SK-N-SH (cell line): ENCODE measurements at regions not wholly inside any gene's neighbourhood (a gene's known extent, or its start where the extent isn't known, plus 50 kb on each side); places are given as distances from the start of the nearest gene placed in this dataset.

Experiments used
- CTCF ChIA-PET: fragments of 300-600, 350-600 bp; formaldehyde crosslinking; extraction: SDS; loops from one replicate; lab custom pipeline; 2021; lab: Yijun Ruan, JAX
- POLR2A ChIA-PET: fragments of 350-600 bp; sonication (Branson Sonifier 250); formaldehyde crosslinking; extraction: SDS; loops from one replicate; lab custom pipeline; 2020; ENCODE audit warnings: antibody characterized with exemption, inconsistent platforms; lab: Yijun Ruan, JAX
- DNase-seq: peaks from one replicate; pipeline ENCODE4 v3.0.0; 2012
- H2AFZ ChIP-seq: fragments of 200-600 bp; sonication (generic); 2 replicates; pipeline ENCODE4 v1.8.1; 2016; ENCODE audit warnings: antibody characterized with exemption, mild to moderate bottlenecking, low read depth
- H3F3A ChIP-seq: fragments of 200-600 bp; sonication (generic); replicated peaks from 2 replicates; pipeline ENCODE3; 2016; ENCODE audit warnings: antibody characterized with exemption, mild to moderate bottlenecking; ENCODE audit not compliant: insufficient read depth
- H3K27ac ChIP-seq, 2 experiments: fragments of 200-500 bp in 1 of 2; fragments of 200-600 bp in 1 of 2; sonication (Bioruptor generic) in 1 of 2; sonication (generic), shearing (Covaris generic) in 1 of 2; 2 replicates each; pipeline versions ENCODE4 v1.5.1 to v1.6.1; 2014 to 2016; ENCODE audit warnings: low read depth in 2 of 2, inconsistent platforms in 1 of 2, low read length in 1 of 2, mild to moderate bottlenecking in 1 of 2, mixed read lengths in 1 of 2
- H3K27me3 ChIP-seq: fragments of 200-600 bp; sonication (generic), shearing (Covaris generic); 2 replicates; pipeline ENCODE4 v1.6.1; 2016; ENCODE audit warnings: mixed run types; ENCODE audit not compliant: insufficient read depth
- H3K36me3 ChIP-seq, 2 experiments: fragments of 200-500 bp in 1 of 2; fragments of 200-600 bp in 1 of 2; sonication (Bioruptor generic) in 1 of 2; sonication (generic) in 1 of 2; replicated peaks in 1 of 2; 2 replicates each; pipeline versions ENCODE3 to v1.5.1; 2014 to 2016; ENCODE audit warnings: low read length in 1 of 2, mild to moderate bottlenecking in 1 of 2; ENCODE audit not compliant: insufficient read depth in 2 of 2, control insufficient read depth in 1 of 2
- H3K4me1 ChIP-seq, 2 experiments: fragments of 200-500 bp in 1 of 2; fragments of 200-600 bp in 1 of 2; sonication (Bioruptor generic) in 1 of 2; sonication (generic), shearing (Covaris generic) in 1 of 2; 2 replicates each; pipeline versions ENCODE4 v1.5.1 to v1.6.1; 2014 to 2016; ENCODE audit warnings: low read depth in 1 of 2, low read length in 1 of 2, mixed run types in 1 of 2; ENCODE audit not compliant: insufficient read depth in 2 of 2, control insufficient read depth in 1 of 2
- H3K4me2 ChIP-seq: fragments of 200-600 bp; sonication (generic), shearing (Covaris generic); 2 replicates; pipeline ENCODE4 v1.6.1; 2017; ENCODE audit warnings: mixed run types
- H3K4me3 ChIP-seq, 2 experiments: fragments of 200-500 bp in 1 of 2; fragments of 200-600 bp in 1 of 2; sonication (Bioruptor generic) in 1 of 2; sonication (generic), shearing (Covaris generic) in 1 of 2; 2 replicates each; pipeline versions ENCODE4 v1.5.1 to v1.8.1; 2014 to 2016; ENCODE audit warnings: low read depth in 2 of 2, inconsistent platforms in 1 of 2, low read length in 1 of 2, mild to moderate bottlenecking in 1 of 2, mixed read lengths in 1 of 2, moderate library complexity in 1 of 2
- H3K79me2 ChIP-seq: fragments of 200-600 bp; sonication (generic); 2 replicates; pipeline ENCODE4 v1.8.1; 2017; ENCODE audit warnings: mild to moderate bottlenecking; ENCODE audit not compliant: insufficient read depth
- H3K9ac ChIP-seq: fragments of 200-600 bp; sonication (generic); 2 replicates; pipeline ENCODE4 v1.6.1; 2017; ENCODE audit warnings: mixed run types
- H3K9me2 ChIP-seq: fragments of 200-600 bp; sonication (generic); 2 replicates; pipeline ENCODE4 v1.6.1; 2017; ENCODE audit warnings: mixed run types
- H3K9me3 ChIP-seq: fragments of 200-600 bp; sonication (generic); 2 replicates; pipeline ENCODE4 v1.6.1; 2017; ENCODE audit warnings: mixed run types, mild to moderate bottlenecking, moderate library complexity
- H4K20me1 ChIP-seq: fragments of 200-600 bp; sonication (generic); 2 replicates; pipeline ENCODE4 v1.6.1; 2017; ENCODE audit warnings: mild to moderate bottlenecking, mixed run types; ENCODE audit not compliant: insufficient read depth
- CHD2 ChIP-seq: fragments of 150-350 bp; IDR thresholded peaks from 2 replicates; pipeline ENCODE4 v1.6.1; 2018; ENCODE audit warnings: low read length; ENCODE audit not compliant: partially characterized antibody
- EP300 ChIP-seq, 2 experiments: IDR thresholded peaks; 2 replicates each; pipeline versions ENCODE4 v1.4.0 to v1.6.1; 2012; ENCODE audit warnings: borderline replicate concordance in 1 of 2, low read depth in 1 of 2, low read length in 1 of 2
- FOSL2 ChIP-seq: IDR thresholded peaks from 2 replicates; pipeline ENCODE4 v1.4.0; 2012; ENCODE audit warnings: low read depth, mild to moderate bottlenecking, moderate library complexity, borderline replicate concordance
- FOXM1 ChIP-seq: IDR thresholded peaks from 2 replicates; pipeline ENCODE4 v1.4.0; 2012; ENCODE audit warnings: low read depth, mild to moderate bottlenecking
- GATA2 ChIP-seq: sonication (generic); formaldehyde crosslinking; IDR thresholded peaks from 2 replicates; pipeline ENCODE4 v1.5.0; 2020; ENCODE audit warnings: mild to moderate bottlenecking, missing genetic modification reagents
- NRF1 ChIP-seq: IDR thresholded peaks from 2 replicates; pipeline ENCODE4 v1.6.1; 2012; ENCODE audit warnings: low read depth, mild to moderate bottlenecking, low read length
- POLR2AphosphoS5 ChIP-seq: IDR thresholded peaks from 2 replicates; pipeline ENCODE4 v1.6.1; 2012; ENCODE audit warnings: low read depth, low read length
- RCOR1 ChIP-seq: fragments of 150-350 bp; IDR thresholded peaks from 2 replicates; pipeline ENCODE4 v1.6.1; 2017; ENCODE audit warnings: antibody characterized with exemption, low read length
- RFX5 ChIP-seq: IDR thresholded peaks from 2 replicates; pipeline ENCODE4 v1.6.1; 2012; ENCODE audit warnings: mild to moderate bottlenecking, improper control_type of control experiment, low read length
- SMC3 ChIP-seq: IDR thresholded peaks from 2 replicates; pipeline ENCODE4 v1.6.1; 2012; ENCODE audit warnings: low read depth, low read length, improper control_type of control experiment
- TAF1 ChIP-seq: IDR thresholded peaks from 2 replicates; pipeline ENCODE4 v1.6.1; 2012; ENCODE audit warnings: low read depth, mild to moderate bottlenecking, low read length, moderate library complexity, borderline replicate concordance
- YY1 ChIP-seq: IDR thresholded peaks from 2 replicates; pipeline ENCODE4 v1.4.0; 2012; ENCODE audit warnings: low read depth, mild to moderate bottlenecking
- WGBS: methylation state at CpG from one replicate; pipeline ENCODE4 v1.1.6; 2017; ENCODE audit warnings: low lambda C conversion rate; 5-methylcytosine and 5-hydroxymethylcytosine counted together
- TF ChIP-seq, protein P1 (sequence below): IDR thresholded peaks from 2 replicates; pipeline ENCODE4 v1.6.1; 2012; ENCODE audit warnings: mild to moderate bottlenecking, low read depth, low read length, moderate library complexity
- TF ChIP-seq, protein P2 (sequence below): IDR thresholded peaks from 2 replicates; pipeline ENCODE4; 2012
- TF ChIP-seq, protein P3 (sequence below): fragments of 200-600 bp; sonication (generic); IDR thresholded peaks from 2 replicates; pipeline ENCODE4 v1.6.1; 2017; ENCODE audit warnings: antibody characterized with exemption, mild to moderate bottlenecking, moderate library complexity
- TF ChIP-seq, protein P4 (sequence below): fragments of 150-350 bp; IDR thresholded peaks from 2 replicates; pipeline ENCODE4 v1.6.1; 2017; ENCODE audit warnings: antibody characterized with exemption, low read length, low read depth, borderline replicate concordance
- TF ChIP-seq, protein P5 (sequence below): IDR thresholded peaks from 2 replicates; pipeline ENCODE4 v1.4.0; 2012; ENCODE audit warnings: low read depth, borderline replicate concordance

DNA sequence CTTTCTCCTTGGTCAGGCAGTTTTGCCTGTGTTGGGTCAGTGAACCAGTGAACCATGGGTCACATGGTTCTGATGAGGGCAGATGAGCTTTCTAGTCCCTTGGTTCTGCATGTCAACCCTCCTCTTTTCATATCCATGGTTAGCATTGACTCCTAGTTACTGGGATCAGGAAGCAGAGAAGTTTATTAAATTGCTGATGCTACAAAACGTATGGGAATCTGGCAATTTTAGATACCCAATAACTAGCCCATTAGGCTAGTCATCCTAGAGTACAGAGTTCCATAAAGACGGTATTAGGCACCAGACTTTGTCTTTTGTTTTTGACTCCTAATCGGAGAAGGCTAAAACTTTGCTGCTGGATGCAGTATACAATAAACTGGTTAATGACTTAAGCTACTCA lies 273.1 kb downstream of the ATPSCKMT start (continued):
- TF ChIP-seq, protein P1, sequence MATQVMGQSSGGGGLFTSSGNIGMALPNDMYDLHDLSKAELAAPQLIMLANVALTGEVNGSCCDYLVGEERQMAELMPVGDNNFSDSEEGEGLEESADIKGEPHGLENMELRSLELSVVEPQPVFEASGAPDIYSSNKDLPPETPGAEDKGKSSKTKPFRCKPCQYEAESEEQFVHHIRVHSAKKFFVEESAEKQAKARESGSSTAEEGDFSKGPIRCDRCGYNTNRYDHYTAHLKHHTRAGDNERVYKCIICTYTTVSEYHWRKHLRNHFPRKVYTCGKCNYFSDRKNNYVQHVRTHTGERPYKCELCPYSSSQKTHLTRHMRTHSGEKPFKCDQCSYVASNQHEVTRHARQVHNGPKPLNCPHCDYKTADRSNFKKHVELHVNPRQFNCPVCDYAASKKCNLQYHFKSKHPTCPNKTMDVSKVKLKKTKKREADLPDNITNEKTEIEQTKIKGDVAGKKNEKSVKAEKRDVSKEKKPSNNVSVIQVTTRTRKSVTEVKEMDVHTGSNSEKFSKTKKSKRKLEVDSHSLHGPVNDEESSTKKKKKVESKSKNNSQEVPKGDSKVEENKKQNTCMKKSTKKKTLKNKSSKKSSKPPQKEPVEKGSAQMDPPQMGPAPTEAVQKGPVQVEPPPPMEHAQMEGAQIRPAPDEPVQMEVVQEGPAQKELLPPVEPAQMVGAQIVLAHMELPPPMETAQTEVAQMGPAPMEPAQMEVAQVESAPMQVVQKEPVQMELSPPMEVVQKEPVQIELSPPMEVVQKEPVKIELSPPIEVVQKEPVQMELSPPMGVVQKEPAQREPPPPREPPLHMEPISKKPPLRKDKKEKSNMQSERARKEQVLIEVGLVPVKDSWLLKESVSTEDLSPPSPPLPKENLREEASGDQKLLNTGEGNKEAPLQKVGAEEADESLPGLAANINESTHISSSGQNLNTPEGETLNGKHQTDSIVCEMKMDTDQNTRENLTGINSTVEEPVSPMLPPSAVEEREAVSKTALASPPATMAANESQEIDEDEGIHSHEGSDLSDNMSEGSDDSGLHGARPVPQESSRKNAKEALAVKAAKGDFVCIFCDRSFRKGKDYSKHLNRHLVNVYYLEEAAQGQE = no peak
- TF ChIP-seq RCOR1 (no peak), FOSL2 (no peak)
- TF ChIP-seq, all 33 proteins: peak for 0

DNA sequence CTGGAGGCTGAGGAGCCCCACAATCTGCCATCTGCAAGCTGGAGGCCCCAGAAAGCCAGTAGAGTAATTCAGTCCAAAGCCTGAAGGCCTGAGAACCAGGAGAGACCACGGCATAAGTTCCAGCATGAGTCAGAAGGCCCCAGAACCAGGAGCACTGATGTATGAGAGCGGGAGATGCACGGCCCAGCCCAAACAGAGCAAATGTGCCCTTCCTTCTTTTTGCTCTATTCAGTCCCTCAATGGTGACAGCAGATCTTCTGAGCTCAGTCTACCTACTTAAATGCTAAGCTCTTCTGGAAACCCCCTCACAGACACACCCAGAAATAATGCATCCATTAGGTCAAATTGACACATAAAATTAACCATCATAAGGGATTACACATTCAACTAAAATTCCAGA lies 277.6 kb downstream of the ATPSCKMT start:
- Histone ChIP-seq H3K79me2 (no peaks in the 10 kb centered on the region), H2AFZ (no peak overlapping the region), H3K9ac (no peak overlapping the region), H3K27ac (no peak overlapping the region), H4K20me1 (no peaks in the 10 kb centered on the region), H3K9me2 (no peaks in the 10 kb centered on the region), H3K4me1 (peaks cover 0 to 4% of the 10 kb centered on the region in 2 experiments; a peak in 2 of 4 replicates), H3K4me2 (no peak overlapping the region), H3K27me3 (no peaks in the 10 kb centered on the region), H3K4me3 (no peak overlapping the region), H3K36me3 (no peaks in the 10 kb centered on the region), H3K9me3 (no peaks in the 10 kb centered on the region), H3F3A (no peaks in the 10 kb centered on the region)
- WGBS = 22% methylated on average over 3 of the region's 3 CpGs
- TF ChIP-seq, protein P2, sequence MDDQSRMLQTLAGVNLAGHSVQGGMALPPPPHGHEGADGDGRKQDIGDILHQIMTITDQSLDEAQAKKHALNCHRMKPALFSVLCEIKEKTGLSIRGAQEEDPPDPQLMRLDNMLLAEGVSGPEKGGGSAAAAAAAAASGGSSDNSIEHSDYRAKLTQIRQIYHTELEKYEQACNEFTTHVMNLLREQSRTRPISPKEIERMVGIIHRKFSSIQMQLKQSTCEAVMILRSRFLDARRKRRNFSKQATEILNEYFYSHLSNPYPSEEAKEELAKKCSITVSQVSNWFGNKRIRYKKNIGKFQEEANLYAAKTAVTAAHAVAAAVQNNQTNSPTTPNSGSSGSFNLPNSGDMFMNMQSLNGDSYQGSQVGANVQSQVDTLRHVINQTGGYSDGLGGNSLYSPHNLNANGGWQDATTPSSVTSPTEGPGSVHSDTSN = no peak
- TF ChIP-seq YY1 (no peak), NRF1 (no peak), CHD2 (no peak), EP300 (IDR thresholded peaks at IDR 0.05; ENCODE audit: borderline replicate concordance in 1 of 2, low read depth in 1 of 2, low read length in 1 of 2) (no peak), POLR2AphosphoS5 (no peak), TAF1 (no peak), RFX5 (no peak), GATA2 (CRISPR knock-in tag) (no peak), FOXM1 (no peak), SMC3 (no peak)
- TF ChIP-seq, protein P3, sequence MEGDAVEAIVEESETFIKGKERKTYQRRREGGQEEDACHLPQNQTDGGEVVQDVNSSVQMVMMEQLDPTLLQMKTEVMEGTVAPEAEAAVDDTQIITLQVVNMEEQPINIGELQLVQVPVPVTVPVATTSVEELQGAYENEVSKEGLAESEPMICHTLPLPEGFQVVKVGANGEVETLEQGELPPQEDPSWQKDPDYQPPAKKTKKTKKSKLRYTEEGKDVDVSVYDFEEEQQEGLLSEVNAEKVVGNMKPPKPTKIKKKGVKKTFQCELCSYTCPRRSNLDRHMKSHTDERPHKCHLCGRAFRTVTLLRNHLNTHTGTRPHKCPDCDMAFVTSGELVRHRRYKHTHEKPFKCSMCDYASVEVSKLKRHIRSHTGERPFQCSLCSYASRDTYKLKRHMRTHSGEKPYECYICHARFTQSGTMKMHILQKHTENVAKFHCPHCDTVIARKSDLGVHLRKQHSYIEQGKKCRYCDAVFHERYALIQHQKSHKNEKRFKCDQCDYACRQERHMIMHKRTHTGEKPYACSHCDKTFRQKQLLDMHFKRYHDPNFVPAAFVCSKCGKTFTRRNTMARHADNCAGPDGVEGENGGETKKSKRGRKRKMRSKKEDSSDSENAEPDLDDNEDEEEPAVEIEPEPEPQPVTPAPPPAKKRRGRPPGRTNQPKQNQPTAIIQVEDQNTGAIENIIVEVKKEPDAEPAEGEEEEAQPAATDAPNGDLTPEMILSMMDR = no peak
- TF ChIP-seq, protein P1 = no peak
- TF ChIP-seq, protein P4, sequence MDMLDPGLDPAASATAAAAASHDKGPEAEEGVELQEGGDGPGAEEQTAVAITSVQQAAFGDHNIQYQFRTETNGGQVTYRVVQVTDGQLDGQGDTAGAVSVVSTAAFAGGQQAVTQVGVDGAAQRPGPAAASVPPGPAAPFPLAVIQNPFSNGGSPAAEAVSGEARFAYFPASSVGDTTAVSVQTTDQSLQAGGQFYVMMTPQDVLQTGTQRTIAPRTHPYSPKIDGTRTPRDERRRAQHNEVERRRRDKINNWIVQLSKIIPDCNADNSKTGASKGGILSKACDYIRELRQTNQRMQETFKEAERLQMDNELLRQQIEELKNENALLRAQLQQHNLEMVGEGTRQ = no peak
- TF ChIP-seq, protein P5, sequence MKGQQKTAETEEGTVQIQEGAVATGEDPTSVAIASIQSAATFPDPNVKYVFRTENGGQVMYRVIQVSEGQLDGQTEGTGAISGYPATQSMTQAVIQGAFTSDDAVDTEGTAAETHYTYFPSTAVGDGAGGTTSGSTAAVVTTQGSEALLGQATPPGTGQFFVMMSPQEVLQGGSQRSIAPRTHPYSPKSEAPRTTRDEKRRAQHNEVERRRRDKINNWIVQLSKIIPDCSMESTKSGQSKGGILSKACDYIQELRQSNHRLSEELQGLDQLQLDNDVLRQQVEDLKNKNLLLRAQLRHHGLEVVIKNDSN = no peak
- CTCF ChIA-PET = no interaction called here
- POLR2A ChIA-PET = no interaction called here
- no peak for DNase-seq
